ENCODE measurements at regions not wholly inside any gene's neighbourhood (a gene's known extent, or its start where the extent isn't known, plus 50 kb on each side); places are given as distances from the start of the nearest gene placed in this dataset.

- Mint-ChIP-seq H3K4me1 (ENCODE audit: unreplicated experiment) (no peaks in the 10 kb centered on the region), H3K9me3 (ENCODE audit: unreplicated experiment) (peaks cover 16% of the 10 kb centered on the region), H3K27me3 (ENCODE audit: unreplicated experiment) (no peaks in the 10 kb centered on the region), H3K4me3 (ENCODE audit: unreplicated experiment) (no peak overlapping the region), H3K36me3 (ENCODE audit: unreplicated experiment) (peaks cover 2% of the 10 kb centered on the region), H3K27ac (ENCODE audit: unreplicated experiment) (no peak overlapping the region)
- no peak for DNase-seq (ENCODE audit: extremely low spot score, unreplicated experiment)
- TF ChIP-seq CTCF (IDR thresholded peaks at IDR 0.05) = no peak
Measured at GRCh38 chr7:118563311-118563710, 338.8 kb downstream of the ANKRD7 start.

GRCh38 chr7:118572604-118573003, 348.1 kb downstream of the ANKRD7 start:
- Mint-ChIP-seq H3K27ac (ENCODE audit: unreplicated experiment) (no peak overlapping the region), H3K9me3 (ENCODE audit: unreplicated experiment) (peaks cover 4% of the 10 kb centered on the region), H3K4me1 (ENCODE audit: unreplicated experiment) (no peaks in the 10 kb centered on the region), H3K27me3 (ENCODE audit: unreplicated experiment) (no peaks in the 10 kb centered on the region), H3K4me3 (ENCODE audit: unreplicated experiment) (no peak overlapping the region), H3K36me3 (ENCODE audit: unreplicated experiment) (no peaks in the 10 kb centered on the region)
- no peak for DNase-seq (ENCODE audit: extremely low spot score, unreplicated experiment)
- TF ChIP-seq CTCF (IDR thresholded peaks at IDR 0.05) = no peak

GRCh38 chr7:118573085-118573484, 348.6 kb downstream of the ANKRD7 start:
- Mint-ChIP-seq H3K36me3 (ENCODE audit: unreplicated experiment) (no peaks in the 10 kb centered on the region), H3K4me3 (ENCODE audit: unreplicated experiment) (no peak overlapping the region), H3K27me3 (ENCODE audit: unreplicated experiment) (no peaks in the 10 kb centered on the region), H3K27ac (ENCODE audit: unreplicated experiment) (no peak overlapping the region), H3K4me1 (ENCODE audit: unreplicated experiment) (no peaks in the 10 kb centered on the region), H3K9me3 (ENCODE audit: unreplicated experiment) (peaks cover 4% of the 10 kb centered on the region)
- no peak for DNase-seq (ENCODE audit: extremely low spot score, unreplicated experiment)
- TF ChIP-seq CTCF (IDR thresholded peaks at IDR 0.05) = no peak

- DNase-seq (ENCODE audit: extremely low spot score, unreplicated experiment) = no peak
- no peak for TF ChIP-seq CTCF (IDR thresholded peaks at IDR 0.05)
- no peaks in the 10 kb centered on the region for H3K36me3 Mint-ChIP-seq (ENCODE audit: unreplicated experiment)
- no peaks in the 10 kb centered on the region for H3K4me1 Mint-ChIP-seq (ENCODE audit: unreplicated experiment)
- no peaks in the 10 kb centered on the region for H3K27me3 Mint-ChIP-seq (ENCODE audit: unreplicated experiment)
- no peak overlapping the region for H3K27ac Mint-ChIP-seq (ENCODE audit: unreplicated experiment)
- H3K4me3 Mint-ChIP-seq (ENCODE audit: unreplicated experiment) = no peak overlapping the region
- peaks cover 4% of the 10 kb centered on the region for H3K9me3 Mint-ChIP-seq (ENCODE audit: unreplicated experiment)
Measured at GRCh38 chr7:118575393-118575948, 351.0 kb downstream of the ANKRD7 start.

- H3K4me1 Mint-ChIP-seq (ENCODE audit: unreplicated experiment) = no peaks in the 10 kb centered on the region
- H3K4me3 Mint-ChIP-seq (ENCODE audit: unreplicated experiment) = no peak overlapping the region
- H3K9me3 Mint-ChIP-seq (ENCODE audit: unreplicated experiment) = no peaks in the 10 kb centered on the region
- no peaks in the 10 kb centered on the region for H3K27me3 Mint-ChIP-seq (ENCODE audit: unreplicated experiment)
- no peak for DNase-seq (ENCODE audit: extremely low spot score, unreplicated experiment)
- no peak for TF ChIP-seq CTCF (IDR thresholded peaks at IDR 0.05)
- no peaks in the 10 kb centered on the region for H3K36me3 Mint-ChIP-seq (ENCODE audit: unreplicated experiment)
- no peak overlapping the region for H3K27ac Mint-ChIP-seq (ENCODE audit: unreplicated experiment)
Measured at GRCh38 chr7:118580743-118581382, 356.4 kb downstream of the ANKRD7 start.
